ENCODE measurements at regions not wholly inside any gene's neighbourhood (a gene's known extent, or its start where the extent isn't known, plus 50 kb on each side); places are given as distances from the start of the nearest gene placed in this dataset.

DNA sequence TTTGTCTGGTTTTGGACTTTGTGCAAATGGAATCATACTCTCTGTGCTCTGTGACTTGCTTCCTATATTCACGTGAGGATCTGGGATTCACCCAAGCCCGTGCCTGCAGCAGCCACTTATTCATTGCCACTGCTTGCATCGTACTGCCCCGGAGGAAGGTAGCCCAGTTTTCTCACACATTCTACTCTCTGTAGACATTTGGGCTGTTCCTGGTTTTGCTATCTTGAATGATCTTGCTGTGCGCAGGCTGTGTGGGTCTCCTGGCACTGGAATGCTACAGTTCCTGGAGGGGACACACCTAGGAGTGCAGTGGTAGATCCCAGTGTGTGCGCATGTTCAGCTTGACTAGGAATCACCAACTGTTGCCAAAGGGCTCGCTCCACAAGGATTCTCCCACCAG, 99.2 kb upstream of the BOD1 start:
- Histone ChIP-seq H3K27ac (no peak overlapping the region), H3K27me3 (no peaks in the 10 kb centered on the region), H3K9me3 (ENCODE audit: low read depth) (no peaks in the 10 kb centered on the region), H4K20me1 (ENCODE audit: insufficient read depth, poor library complexity, severe bottlenecking) (no peaks in the 10 kb centered on the region), H2AFZ (no peak overlapping the region), H3K4me1 (ENCODE audit: insufficient read depth) (no peaks in the 10 kb centered on the region), H3K9me2 (replicated peaks; ENCODE audit: insufficient read depth) (no peaks in the 10 kb centered on the region), H3K4me2 (no peak overlapping the region), H3K79me2 (no peaks in the 10 kb centered on the region), H3K4me3 (no peak overlapping the region), H3K36me3 (replicated peaks; ENCODE audit: insufficient read depth, low read depth) (no peaks in the 10 kb centered on the region)
- no peak for DNase-seq (ENCODE audit: low spot score)
- 78% methylated on average over 7 of the region's 7 CpGs for WGBS (ENCODE audit: low lambda C conversion rate, missing lambda C conversion rate)
- TF ChIP-seq, protein P1, sequence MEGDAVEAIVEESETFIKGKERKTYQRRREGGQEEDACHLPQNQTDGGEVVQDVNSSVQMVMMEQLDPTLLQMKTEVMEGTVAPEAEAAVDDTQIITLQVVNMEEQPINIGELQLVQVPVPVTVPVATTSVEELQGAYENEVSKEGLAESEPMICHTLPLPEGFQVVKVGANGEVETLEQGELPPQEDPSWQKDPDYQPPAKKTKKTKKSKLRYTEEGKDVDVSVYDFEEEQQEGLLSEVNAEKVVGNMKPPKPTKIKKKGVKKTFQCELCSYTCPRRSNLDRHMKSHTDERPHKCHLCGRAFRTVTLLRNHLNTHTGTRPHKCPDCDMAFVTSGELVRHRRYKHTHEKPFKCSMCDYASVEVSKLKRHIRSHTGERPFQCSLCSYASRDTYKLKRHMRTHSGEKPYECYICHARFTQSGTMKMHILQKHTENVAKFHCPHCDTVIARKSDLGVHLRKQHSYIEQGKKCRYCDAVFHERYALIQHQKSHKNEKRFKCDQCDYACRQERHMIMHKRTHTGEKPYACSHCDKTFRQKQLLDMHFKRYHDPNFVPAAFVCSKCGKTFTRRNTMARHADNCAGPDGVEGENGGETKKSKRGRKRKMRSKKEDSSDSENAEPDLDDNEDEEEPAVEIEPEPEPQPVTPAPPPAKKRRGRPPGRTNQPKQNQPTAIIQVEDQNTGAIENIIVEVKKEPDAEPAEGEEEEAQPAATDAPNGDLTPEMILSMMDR (IDR thresholded peaks at IDR 0.05; ENCODE audit: poor library complexity) = no peak
- TF ChIP-seq EZH2 (IDR thresholded peaks at IDR 0.05; ENCODE audit: borderline replicate concordance) (no peak), EZH2phosphoT487 (IDR thresholded peaks at IDR 0.05; ENCODE audit: low read depth, severe bottlenecking, unreplicated experiment) (no peak)

DNA sequence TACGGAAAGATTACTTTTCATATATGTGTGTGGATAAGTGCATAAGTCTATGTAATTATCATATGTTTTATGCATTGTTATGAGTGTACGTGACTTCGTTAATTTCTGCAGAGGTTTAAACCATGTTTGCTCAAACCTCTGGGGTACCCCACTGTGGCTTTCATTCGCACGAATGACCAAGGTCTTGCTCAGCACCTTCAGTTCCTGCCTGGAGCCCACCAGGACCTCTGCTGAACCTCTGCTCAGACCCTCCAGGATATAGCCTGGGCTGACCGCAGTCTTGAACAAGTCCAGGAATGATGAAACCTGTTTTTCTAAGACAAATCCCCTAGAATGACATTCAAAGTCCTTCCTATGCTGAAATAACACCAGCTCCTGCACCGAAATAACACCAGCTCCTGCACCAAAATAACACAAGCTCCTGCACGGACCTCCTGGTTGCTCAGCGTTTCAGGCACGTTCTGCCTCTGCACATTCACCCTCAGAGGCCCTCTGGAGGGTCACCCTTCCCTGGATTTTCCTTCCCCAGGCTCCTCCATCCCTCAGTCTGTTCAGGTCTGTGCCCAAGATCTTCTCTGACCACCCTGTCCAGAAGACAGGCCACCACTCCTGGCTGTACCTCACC, 99.7 kb upstream of the BOD1 start:
- Histone ChIP-seq H3K4me1 (ENCODE audit: insufficient read depth) (no peaks in the 10 kb centered on the region), H3K9me2 (replicated peaks; ENCODE audit: insufficient read depth) (no peaks in the 10 kb centered on the region), H2AFZ (no peak overlapping the region), H3K4me2 (no peak overlapping the region), H3K36me3 (replicated peaks; ENCODE audit: insufficient read depth, low read depth) (no peaks in the 10 kb centered on the region), H3K79me2 (no peaks in the 10 kb centered on the region), H3K4me3 (no peak overlapping the region), H3K27me3 (no peaks in the 10 kb centered on the region), H3K27ac (no peak overlapping the region), H4K20me1 (ENCODE audit: insufficient read depth, poor library complexity, severe bottlenecking) (no peaks in the 10 kb centered on the region), H3K9me3 (ENCODE audit: low read depth) (no peaks in the 10 kb centered on the region)
- WGBS (ENCODE audit: low lambda C conversion rate, missing lambda C conversion rate) = 91% methylated on average over 10 of the region's 10 CpGs
- TF ChIP-seq EZH2 (IDR thresholded peaks at IDR 0.05; ENCODE audit: borderline replicate concordance) (no peak), EZH2phosphoT487 (IDR thresholded peaks at IDR 0.05; ENCODE audit: low read depth, severe bottlenecking, unreplicated experiment) (no peak)
- TF ChIP-seq, protein P1 (IDR thresholded peaks at IDR 0.05; ENCODE audit: poor library complexity) = no peak
- no peak for DNase-seq (ENCODE audit: low spot score)

DNA sequence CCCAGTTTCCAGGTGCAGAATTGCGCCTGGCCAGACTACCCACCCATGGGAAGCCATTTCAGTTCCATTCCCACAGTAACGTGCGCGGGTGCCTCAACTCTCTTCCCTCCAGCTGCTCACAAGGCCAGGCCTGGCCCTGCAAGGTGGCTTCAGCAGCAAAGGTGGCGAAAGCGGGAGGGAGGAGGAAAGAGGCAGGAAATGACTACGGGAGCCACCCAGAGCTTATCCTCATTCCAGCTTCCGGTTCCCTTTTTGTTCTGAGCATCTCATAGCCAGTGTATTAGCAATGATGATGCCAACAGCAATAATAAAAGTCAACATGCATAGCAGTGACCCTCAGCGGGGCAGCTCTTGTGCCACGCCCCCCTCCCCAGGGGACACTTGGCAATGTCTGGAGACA, 101.5 kb upstream of the BOD1 start:
- TF ChIP-seq EZH2 (IDR thresholded peaks at IDR 0.05; ENCODE audit: borderline replicate concordance) (no peak), EZH2phosphoT487 (IDR thresholded peaks at IDR 0.05; ENCODE audit: low read depth, severe bottlenecking, unreplicated experiment) (no peak)
- TF ChIP-seq, protein P1 (IDR thresholded peaks at IDR 0.05; ENCODE audit: poor library complexity) = no peak

More for the DNA sequence above, 101.5 kb upstream of the BOD1 start:
- no peak overlapping the region for H3K4me2 ChIP-seq
- H3K9me3 ChIP-seq (ENCODE audit: low read depth) = no peaks in the 10 kb centered on the region
- H3K27me3 ChIP-seq = no peaks in the 10 kb centered on the region
- H3K4me1 ChIP-seq (ENCODE audit: insufficient read depth) = no peaks in the 10 kb centered on the region
- no peaks in the 10 kb centered on the region for H4K20me1 ChIP-seq (ENCODE audit: insufficient read depth, poor library complexity, severe bottlenecking)
- WGBS (ENCODE audit: low lambda C conversion rate, missing lambda C conversion rate) = 88% methylated on average over 10 of the region's 10 CpGs
- no peaks in the 10 kb centered on the region for H3K79me2 ChIP-seq
- no peak overlapping the region for H3K4me3 ChIP-seq
- H3K9me2 ChIP-seq (replicated peaks; ENCODE audit: insufficient read depth) = no peaks in the 10 kb centered on the region
- no peak overlapping the region for H3K27ac ChIP-seq
- DNase-seq (ENCODE audit: low spot score) = no peak
- H3K36me3 ChIP-seq (replicated peaks; ENCODE audit: insufficient read depth, low read depth) = no peaks in the 10 kb centered on the region
- H2AFZ ChIP-seq = no peak overlapping the region

Measured in hepatocyte (in vitro differentiated cells).